Activated T-cell treated with anti-CD3 and anti-CD28 coated beads, Interleukin-2, amount 50 U/mL, for 72 hours (primary cell): ENCODE measurements at regions not wholly inside any gene's neighbourhood (a gene's known extent, or its start where the extent isn't known, plus 50 kb on each side); places are given as distances from the start of the nearest gene placed in this dataset.

ENCODE experiments used
- ATAC-seq, 2 donors: fragments of 150-1000 bp; cut with Tn5 transposase; replicated peaks in 1 of 2; 2 replicates each; pipeline ENCODE4 v1.10.0; 2021; ENCODE audit warnings: moderate library complexity in 2 of 2, mild to moderate bottlenecking in 1 of 2
- DNase-seq, 2 donors: peaks; one replicate each; pipeline ENCODE4 v3.0.0; 2021 to 2022; ENCODE audit warnings: mixed read lengths in 1 of 2
- H3K27ac Mint-ChIP-seq: one replicate; pipeline ENCODE4 v1.8.0; 2022; ENCODE audit warnings: mild to moderate bottlenecking, moderate library complexity, mixed read lengths
- H3K27me3 Mint-ChIP-seq: one replicate; pipeline ENCODE4 v1.8.0; 2022; ENCODE audit warnings: low read depth, mixed read lengths
- H3K36me3 Mint-ChIP-seq, 2 donors: one replicate each; pipeline ENCODE4 v1.8.0; 2022; ENCODE audit warnings: mixed read lengths in 2 of 2, mild to moderate bottlenecking in 1 of 2; ENCODE audit not compliant: insufficient read depth in 2 of 2
- H3K4me1 Mint-ChIP-seq: one replicate; pipeline ENCODE4 v1.8.0; 2022; ENCODE audit warnings: low read depth, mixed read lengths
- H3K4me3 Mint-ChIP-seq, 2 donors: one replicate each; pipeline ENCODE4 v1.8.0; 2022; ENCODE audit warnings: mild to moderate bottlenecking in 2 of 2, mixed read lengths in 2 of 2, moderate library complexity in 2 of 2
- H3K9me3 Mint-ChIP-seq, 2 donors: one replicate each; pipeline ENCODE4 v1.8.0; 2022; ENCODE audit warnings: mixed read lengths in 2 of 2

- H3K27ac Mint-ChIP-seq = no peak overlapping the region
- DNase-seq (no peak), ATAC-seq (no peak)
- H3K36me3 Mint-ChIP-seq = no peaks in the 10 kb centered on the region
- no peak overlapping the region for H3K4me3 Mint-ChIP-seq
- H3K9me3 Mint-ChIP-seq = no peaks in the 10 kb centered on the region
- H3K4me1 Mint-ChIP-seq = no peaks in the 10 kb centered on the region
- H3K27me3 Mint-ChIP-seq = peaks cover 14% of the 10 kb centered on the region
Observed at GRCh38 chr9:90029386-90029785, 424.6 kb downstream of the GADD45G start.

- Mint-ChIP-seq H3K9me3 (no peaks in the 10 kb centered on the region), H3K4me1 (no peaks in the 10 kb centered on the region), H3K4me3 (no peak overlapping the region), H3K36me3 (no peaks in the 10 kb centered on the region), H3K27ac (no peak overlapping the region), H3K27me3 (peaks cover 14% of the 10 kb centered on the region)
- DNase-seq (no peak), ATAC-seq (no peak)
Observed at GRCh38 chr9:90029996-90030395, 425.2 kb downstream of the GADD45G start.

- Mint-ChIP-seq H3K4me3 (no peak overlapping the region), H3K9me3 (no peaks in the 10 kb centered on the region), H3K27me3 (peaks cover 14% of the 10 kb centered on the region), H3K27ac (no peak overlapping the region), H3K36me3 (no peaks in the 10 kb centered on the region), H3K4me1 (no peaks in the 10 kb centered on the region)
- DNase-seq (no peak), ATAC-seq (no peak)
Observed at GRCh38 chr9:90032296-90033027, 427.6 kb downstream of the GADD45G start.

GRCh38 chr9:90033028-90033650 is 428.3 kb downstream of the GADD45G start:
- H3K4me3 Mint-ChIP-seq = no peak overlapping the region
- no peaks in the 10 kb centered on the region for H3K36me3 Mint-ChIP-seq
- ATAC-seq (no peak), DNase-seq (no peak)
- peaks cover 14% of the 10 kb centered on the region for H3K27me3 Mint-ChIP-seq
- no peak overlapping the region for H3K27ac Mint-ChIP-seq
- no peaks in the 10 kb centered on the region for H3K9me3 Mint-ChIP-seq
- no peaks in the 10 kb centered on the region for H3K4me1 Mint-ChIP-seq

DNA sequence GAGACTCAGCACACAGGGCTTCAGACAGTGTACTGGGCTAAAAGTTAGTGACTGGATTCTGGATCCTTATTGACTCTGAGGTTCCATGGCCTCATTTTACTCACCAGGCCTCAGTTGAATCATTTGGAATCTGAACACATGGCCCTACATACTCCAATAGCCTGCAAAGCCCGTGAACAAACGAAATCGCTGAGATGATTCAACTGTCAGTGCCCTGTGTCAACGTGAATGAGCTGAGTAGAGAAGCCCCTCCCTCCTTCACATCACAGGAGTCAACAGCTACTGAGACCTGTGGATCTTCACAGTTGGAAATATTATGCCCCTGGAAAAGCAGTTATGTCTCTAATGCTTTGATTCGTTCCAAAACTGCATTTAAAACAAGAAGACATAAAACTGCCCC is 429.3 kb downstream of the GADD45G start:
- H3K4me3 Mint-ChIP-seq = no peak overlapping the region
- no peaks in the 10 kb centered on the region for H3K36me3 Mint-ChIP-seq
- peaks cover 14% of the 10 kb centered on the region for H3K27me3 Mint-ChIP-seq
- ATAC-seq = no peak
- no peaks in the 10 kb centered on the region for H3K9me3 Mint-ChIP-seq
- no peaks in the 10 kb centered on the region for H3K4me1 Mint-ChIP-seq
- DNase-seq = no peak
- H3K27ac Mint-ChIP-seq = no peak overlapping the region

DNA sequence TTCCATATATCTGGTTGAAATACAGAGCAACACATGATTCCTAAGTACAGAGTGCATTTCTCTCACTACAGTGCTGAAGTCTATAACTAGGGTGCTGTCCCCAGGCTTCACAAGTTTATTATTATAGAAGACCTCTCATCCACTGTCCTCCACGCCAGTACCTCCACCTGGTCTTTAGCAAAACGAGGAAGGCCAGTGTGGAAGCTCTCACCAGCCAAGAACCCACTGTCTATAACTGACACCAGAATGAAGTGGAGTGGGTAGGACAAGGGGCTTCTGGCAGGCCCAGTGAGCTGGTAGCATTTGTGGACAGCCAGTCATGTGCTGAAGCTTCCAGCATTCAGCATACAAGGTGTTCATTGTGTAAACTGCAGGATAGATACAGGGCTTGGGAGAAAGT is 430.7 kb downstream of the GADD45G start:
- H3K4me1 Mint-ChIP-seq = no peaks in the 10 kb centered on the region
- ATAC-seq = no peak

GRCh38 chr9:90037146-90037797 is 432.5 kb downstream of the GADD45G start:
- Mint-ChIP-seq H3K27me3 (peaks cover 6% of the 10 kb centered on the region), H3K36me3 (no peaks in the 10 kb centered on the region), H3K27ac (no peak overlapping the region), H3K9me3 (no peaks in the 10 kb centered on the region), H3K4me3 (no peak overlapping the region), H3K4me1 (no peaks in the 10 kb centered on the region)
- no peak for ATAC-seq
- DNase-seq = no peak

More for the DNA sequence above, 430.7 kb downstream of the GADD45G start:
- peaks cover 12% of the 10 kb centered on the region for H3K27me3 Mint-ChIP-seq
- no peak for DNase-seq
- H3K27ac Mint-ChIP-seq = no peak overlapping the region
- H3K36me3 Mint-ChIP-seq = no peaks in the 10 kb centered on the region
- H3K4me3 Mint-ChIP-seq = no peak overlapping the region
- H3K9me3 Mint-ChIP-seq = no peaks in the 10 kb centered on the region

GRCh38 chr9:90038763-90039162 is 434.0 kb downstream of the GADD45G start:
- H3K4me1 Mint-ChIP-seq = no peaks in the 10 kb centered on the region
- H3K9me3 Mint-ChIP-seq = no peaks in the 10 kb centered on the region
- H3K27me3 Mint-ChIP-seq = peaks cover 6% of the 10 kb centered on the region
- DNase-seq (no peak), ATAC-seq (no peak)
- H3K4me3 Mint-ChIP-seq = no peak overlapping the region
- no peak overlapping the region for H3K27ac Mint-ChIP-seq
- no peaks in the 10 kb centered on the region for H3K36me3 Mint-ChIP-seq

GRCh38 chr9:90044263-90044662 is 439.5 kb downstream of the GADD45G start:
- Mint-ChIP-seq H3K36me3 (peaks cover 0 to 2% of the 10 kb centered on the region in 2 donors), H3K4me3 (no peak overlapping the region), H3K9me3 (peaks cover 0 to 3% of the 10 kb centered on the region in 2 donors), H3K27me3 (peaks cover 22% of the 10 kb centered on the region), H3K27ac (peak overlapping the region; percentile 2), H3K4me1 (peaks cover 30% of the 10 kb centered on the region)
- ATAC-seq (peak in 1 of 2 donors; percentile 15), DNase-seq (no peak)

DNA sequence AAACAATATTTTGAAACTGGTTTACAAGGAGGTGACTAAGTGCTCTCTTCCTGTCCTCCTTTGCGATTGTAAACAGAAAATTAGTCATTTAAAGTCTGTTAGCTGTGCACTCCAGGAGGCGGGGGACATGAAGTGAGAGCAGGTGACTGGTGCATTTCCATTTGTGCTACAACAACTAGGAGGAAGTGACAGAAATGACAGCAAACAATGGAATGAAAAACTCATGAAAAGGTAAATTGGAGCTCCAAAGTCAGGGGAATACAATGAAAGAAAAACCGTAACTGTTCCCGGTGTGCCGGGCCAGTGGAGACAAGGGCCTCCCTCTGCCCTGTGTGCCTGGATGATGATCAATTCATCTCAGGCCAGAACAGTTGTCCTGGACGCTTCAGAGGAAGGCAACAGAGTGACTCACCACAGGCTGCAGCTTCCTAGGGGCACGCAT is 439.9 kb downstream of the GADD45G start:
- DNase-seq = peak; percentile 29 to 46
- peaks cover 19% of the 10 kb centered on the region for H3K27me3 Mint-ChIP-seq
- H3K36me3 Mint-ChIP-seq = peaks cover 0 to 2% of the 10 kb centered on the region in 2 donors
- peaks cover 30% of the 10 kb centered on the region for H3K4me1 Mint-ChIP-seq
- peaks cover 0 to 3% of the 10 kb centered on the region in 2 donors for H3K9me3 Mint-ChIP-seq
- peak overlapping the region; percentile 47 for H3K27ac Mint-ChIP-seq
- H3K4me3 Mint-ChIP-seq = peak overlapping the region in 1 of 2 donors; percentile 4
- ATAC-seq = peak; percentile 84 to 91

DNA sequence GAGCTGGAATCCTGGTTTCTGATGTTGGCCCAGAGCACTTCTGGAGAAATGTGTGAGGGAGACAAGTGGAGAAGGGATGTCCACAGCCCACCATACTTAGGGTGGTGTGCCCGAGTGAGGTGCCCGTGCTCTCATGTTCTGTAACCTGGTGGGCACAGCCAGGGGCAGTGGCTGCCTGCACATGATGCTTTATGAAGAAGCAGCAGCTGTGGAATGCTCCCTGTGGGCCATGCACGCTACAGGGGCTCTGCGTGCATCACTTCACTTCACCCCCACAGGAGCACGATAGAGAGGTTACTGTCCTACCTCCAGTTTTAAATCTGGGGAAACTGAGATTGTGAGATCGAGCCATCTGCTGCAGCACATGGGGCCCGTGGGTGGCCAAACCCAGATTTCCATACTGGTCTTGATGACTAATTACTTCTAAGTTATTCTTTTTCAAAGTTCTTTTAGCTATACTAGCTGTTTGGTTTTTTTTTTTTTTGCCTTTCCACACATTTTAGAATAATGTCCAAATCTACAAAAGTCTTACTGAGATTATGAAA is 441.6 kb downstream of the GADD45G start:
- Mint-ChIP-seq H3K9me3 (peaks cover 0 to 3% of the 10 kb centered on the region in 2 donors), H3K4me3 (no peak overlapping the region), H3K4me1 (peaks cover 30% of the 10 kb centered on the region), H3K27me3 (peaks cover 23% of the 10 kb centered on the region), H3K36me3 (peaks cover 0 to 2% of the 10 kb centered on the region in 2 donors), H3K27ac (no peak overlapping the region)
- ATAC-seq (no peak), DNase-seq (peak; percentile 7 to 12)

GRCh38 chr9:90047828-90048227 is 443.0 kb downstream of the GADD45G start:
- H3K27ac Mint-ChIP-seq = no peak overlapping the region
- H3K9me3 Mint-ChIP-seq = peaks cover 0 to 3% of the 10 kb centered on the region in 2 donors
- H3K36me3 Mint-ChIP-seq = peaks cover 0 to 2% of the 10 kb centered on the region in 2 donors
- peak in 1 of 2 donors; percentile 57 for ATAC-seq
- peaks cover 35% of the 10 kb centered on the region for H3K27me3 Mint-ChIP-seq
- no peak for DNase-seq
- no peak overlapping the region for H3K4me3 Mint-ChIP-seq
- peaks cover 30% of the 10 kb centered on the region for H3K4me1 Mint-ChIP-seq

- no peaks in the 10 kb centered on the region for H3K4me1 Mint-ChIP-seq
- H3K4me3 Mint-ChIP-seq = no peak overlapping the region
- peaks cover 4 to 7% of the 10 kb centered on the region in 2 donors for H3K36me3 Mint-ChIP-seq
- peaks cover 5 to 11% of the 10 kb centered on the region in 2 donors for H3K9me3 Mint-ChIP-seq
- ATAC-seq (no peak), DNase-seq (no peak)
- no peak overlapping the region for H3K27ac Mint-ChIP-seq
- H3K27me3 Mint-ChIP-seq = peaks cover 52% of the 10 kb centered on the region
Observed at GRCh38 chr9:90052366-90052765, 447.6 kb downstream of the GADD45G start.
